DMS79 (cell line): ENCODE measurements at regions not wholly inside any gene's neighbourhood (a gene's known extent, or its start where the extent isn't known, plus 50 kb on each side); places are given as distances from the start of the nearest gene placed in this dataset.

Experiments used
- DNase-seq: peaks from one replicate; lab custom pipeline; 2025; lab: John Stamatoyannopoulos, UW

DNA sequence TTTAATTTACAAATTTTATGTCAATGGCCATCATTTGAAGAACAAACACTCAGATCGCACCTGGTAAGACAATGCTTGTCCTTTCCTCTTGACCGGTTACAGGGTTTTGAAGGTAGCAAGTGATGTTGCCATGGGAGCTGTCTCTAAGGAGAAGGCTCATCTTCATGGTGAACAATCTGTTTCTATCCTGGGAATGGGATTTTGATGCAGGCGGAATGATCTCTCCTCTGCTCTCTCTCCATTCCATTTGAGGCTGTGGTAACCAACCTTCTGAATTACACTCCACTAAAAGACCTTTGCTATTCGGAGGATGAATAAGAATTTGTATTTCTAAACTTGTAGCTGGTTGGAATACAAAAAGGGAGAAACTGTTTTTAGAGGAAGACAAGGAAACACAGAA, 57.9 kb upstream of the SLC5A9 start:
- no peak for DNase-seq

- DNase-seq: no peak
These were observed 61.9 kb upstream of the SLC5A9 start for GRCh38 chr1:48160486-48161132.

- DNase-seq: no peak
These were observed 83.2 kb upstream of the SLC5A9 start for GRCh38 chr1:48139275-48139674.

DNA sequence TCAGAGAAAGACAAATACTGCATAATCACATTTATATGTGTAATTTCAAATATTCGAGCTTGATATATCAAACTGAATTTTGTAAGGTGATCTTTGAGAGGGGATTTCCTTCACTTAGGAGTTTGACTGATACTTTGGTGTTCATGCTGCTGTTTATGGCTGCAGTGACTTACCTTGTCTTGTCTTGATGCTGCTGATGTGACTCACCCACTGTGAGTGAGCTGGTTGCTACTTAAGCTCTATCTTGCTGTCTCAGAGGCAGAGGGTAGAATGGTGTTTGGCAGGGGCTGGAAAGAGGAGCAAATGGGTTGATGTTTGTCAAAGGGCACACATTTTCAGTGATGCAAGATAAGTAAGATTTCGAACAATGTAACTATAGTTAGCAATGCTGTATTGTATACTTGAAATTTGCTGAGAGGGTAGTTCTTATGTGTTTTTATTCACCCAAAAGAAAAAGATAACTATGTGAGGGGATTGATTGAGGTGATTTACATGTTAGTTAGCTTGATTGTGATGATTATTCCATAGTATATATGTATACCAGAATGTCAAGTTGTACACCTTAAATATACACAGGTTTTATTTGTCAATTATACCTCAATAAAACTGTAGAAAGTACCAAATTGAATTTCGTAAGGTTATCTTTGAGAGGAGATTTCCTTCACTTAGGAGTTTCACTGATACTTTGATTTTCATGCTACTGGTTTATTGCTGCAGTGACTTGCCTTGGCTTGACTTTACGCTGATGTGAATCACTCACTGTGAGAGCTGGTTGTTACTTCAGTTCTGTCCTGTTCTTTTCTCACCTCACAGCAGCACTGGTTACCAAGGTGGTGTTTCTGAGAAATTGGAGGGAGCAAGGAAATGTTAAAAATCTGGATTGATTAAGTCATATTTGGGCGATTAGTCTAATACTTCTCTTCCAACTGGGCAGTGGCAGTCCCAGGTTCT, 94.5 kb upstream of the SLC5A9 start:
- DNase-seq: no peak

DNA sequence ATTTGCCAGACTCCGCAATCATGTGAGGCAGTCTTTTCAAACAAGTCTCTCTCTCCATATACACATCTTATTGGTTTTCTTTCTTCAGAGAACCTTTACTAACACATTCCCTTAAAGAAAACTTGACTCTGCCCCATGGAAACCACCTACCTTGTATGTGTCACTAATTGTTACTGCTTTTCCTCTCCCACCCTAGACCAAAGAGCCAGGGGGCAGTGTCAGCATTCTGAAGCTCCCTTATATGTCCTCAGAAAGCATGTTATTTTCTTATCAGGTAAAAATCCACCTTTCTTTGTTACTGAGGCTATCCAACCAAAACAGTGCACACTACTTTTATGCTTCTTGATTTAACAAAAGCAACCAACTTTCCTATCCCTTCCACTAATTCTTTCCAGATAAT, 98.9 kb upstream of the SLC5A9 start:
- no peak for DNase-seq

DNA sequence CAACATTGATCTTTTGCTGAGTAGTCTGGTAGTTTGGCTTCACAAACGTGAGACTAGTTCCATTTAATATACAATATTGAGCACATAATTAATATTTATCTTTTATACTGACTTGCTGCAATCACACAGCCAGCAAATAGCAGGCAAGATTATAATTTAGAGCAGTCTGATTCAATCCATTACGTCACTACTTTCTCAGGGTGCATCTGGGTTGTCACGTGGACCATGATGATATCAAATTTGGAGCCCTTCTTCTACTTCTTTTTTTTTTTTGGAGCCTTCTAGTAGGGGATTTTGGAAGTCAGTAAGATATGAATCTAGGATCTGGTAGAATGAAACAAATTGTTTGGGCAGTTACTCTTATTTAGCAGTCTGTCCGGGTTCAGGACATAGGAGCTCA, 100.6 kb upstream of the SLC5A9 start:
- no peak for DNase-seq

- DNase-seq: no peak
These were observed 101.9 kb upstream of the SLC5A9 start for GRCh38 chr1:48120621-48121020.

- DNase-seq: no peak
These were observed 106.7 kb upstream of the SLC5A9 start for GRCh38 chr1:48115835-48116234.

DNA sequence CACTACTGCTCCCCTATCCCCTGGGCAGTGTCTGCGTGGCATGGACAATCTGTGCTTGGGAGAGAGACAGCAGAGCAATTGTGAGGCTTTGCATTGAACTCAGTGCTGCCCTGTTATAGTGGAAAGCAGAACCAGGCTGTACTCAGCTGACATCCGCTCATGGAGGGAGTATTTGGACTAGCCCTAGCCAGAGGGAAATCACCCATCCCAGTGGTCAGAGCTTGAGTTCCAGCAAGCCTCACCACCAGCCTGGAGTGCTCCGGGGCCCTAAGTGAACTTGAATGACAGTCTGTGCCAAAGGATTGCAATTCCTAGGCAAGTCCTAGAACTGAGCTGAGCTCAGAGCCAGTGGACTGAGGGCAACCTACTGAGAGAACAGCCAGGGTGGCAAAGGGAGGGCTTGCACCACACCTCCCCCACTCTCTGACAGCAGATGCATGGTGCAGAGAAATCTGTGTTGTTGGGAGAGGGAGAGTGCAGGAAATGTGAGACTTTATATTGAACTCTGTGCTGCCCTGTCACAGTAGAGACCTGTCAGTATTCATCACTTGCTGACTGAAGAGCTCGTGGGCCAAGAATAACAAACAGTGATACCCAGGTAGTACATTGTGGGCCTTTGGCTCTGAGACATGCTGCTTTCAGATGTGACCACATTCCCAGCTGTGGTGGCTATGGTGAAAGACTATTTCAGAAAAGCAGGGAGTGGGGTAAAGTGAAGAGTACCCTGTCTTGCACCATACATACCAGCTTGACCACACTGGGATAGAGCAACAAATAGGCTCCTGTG, 107.7 kb upstream of the SLC5A9 start:
- no peak for DNase-seq

DNA sequence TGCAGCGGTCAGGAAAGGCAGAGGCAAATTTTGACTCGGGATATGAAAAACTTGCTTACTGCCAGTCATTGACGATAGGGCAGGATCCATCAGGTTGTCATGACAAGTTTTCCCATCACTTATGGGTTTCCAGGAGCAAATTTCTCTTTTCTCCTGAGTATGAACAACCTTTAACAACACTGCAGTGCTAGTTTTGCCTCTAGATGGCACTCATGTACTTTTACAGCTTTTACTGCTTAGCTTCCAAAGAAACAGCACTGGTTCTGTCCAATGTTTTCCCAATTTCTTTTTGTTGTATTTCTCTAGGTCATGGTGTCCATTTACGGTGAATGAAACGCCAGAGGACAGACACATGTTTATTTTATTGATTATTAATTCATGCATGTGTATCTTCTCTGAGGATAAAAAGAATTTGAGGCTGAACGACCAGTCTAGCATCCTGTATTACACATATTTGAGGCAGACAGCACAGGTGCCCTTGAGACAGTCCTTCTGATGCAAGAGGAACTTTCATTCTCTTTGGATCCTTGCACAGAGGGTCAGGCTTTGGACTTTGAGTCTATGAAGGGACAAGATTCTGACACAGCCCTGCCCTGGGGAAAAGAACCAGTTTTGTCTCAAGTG, 112.3 kb upstream of the TRABD2B start:
- DNase-seq: peak; percentile 42

GRCh38 chr1:48107516-48107915, 110.3 kb upstream of the TRABD2B start:
- DNase-seq: no peak

- no peak for DNase-seq
These were observed 108.9 kb upstream of the TRABD2B start for GRCh38 chr1:48106049-48106448.

- DNase-seq: no peak
These were observed 108.0 kb upstream of the TRABD2B start for GRCh38 chr1:48105165-48105564.

GRCh38 chr1:48103495-48103894, 106.3 kb upstream of the TRABD2B start:
- no peak for DNase-seq

GRCh38 chr1:48102766-48103165, 105.6 kb upstream of the TRABD2B start:
- no peak for DNase-seq

DNA sequence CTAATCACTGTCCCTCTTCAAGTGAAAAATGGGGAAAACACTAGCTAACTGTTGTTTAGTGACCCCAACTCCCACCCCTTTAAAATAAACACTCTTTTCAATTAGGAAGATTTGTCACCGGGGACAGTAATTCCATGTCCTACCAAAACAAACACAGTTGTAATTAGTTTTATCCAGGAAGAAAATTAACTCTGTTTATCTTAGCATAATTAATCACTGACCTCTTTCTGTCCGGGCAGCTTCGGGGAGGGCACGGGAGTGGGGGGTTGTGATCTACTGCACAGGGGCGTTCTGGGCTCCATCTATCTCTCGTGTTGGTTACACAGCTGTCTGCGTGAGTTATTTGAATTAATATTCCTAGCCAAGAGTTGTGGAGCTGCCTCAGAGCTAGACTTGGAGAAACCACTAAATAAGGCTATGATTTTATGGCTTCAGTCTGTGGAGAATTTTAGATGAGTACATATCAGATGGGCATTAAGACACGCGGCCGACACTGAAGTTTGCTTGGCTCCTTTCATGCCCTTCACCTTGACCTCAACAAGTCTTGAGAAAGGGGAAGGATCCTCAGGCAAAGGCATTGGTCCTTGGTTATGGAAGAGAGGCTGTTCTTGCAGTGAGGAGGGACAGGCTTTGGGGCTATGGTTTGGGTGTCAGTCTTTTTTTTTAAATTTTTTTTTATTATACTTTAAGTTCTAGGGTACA, 102.0 kb upstream of the TRABD2B start:
- no peak for DNase-seq

DNA sequence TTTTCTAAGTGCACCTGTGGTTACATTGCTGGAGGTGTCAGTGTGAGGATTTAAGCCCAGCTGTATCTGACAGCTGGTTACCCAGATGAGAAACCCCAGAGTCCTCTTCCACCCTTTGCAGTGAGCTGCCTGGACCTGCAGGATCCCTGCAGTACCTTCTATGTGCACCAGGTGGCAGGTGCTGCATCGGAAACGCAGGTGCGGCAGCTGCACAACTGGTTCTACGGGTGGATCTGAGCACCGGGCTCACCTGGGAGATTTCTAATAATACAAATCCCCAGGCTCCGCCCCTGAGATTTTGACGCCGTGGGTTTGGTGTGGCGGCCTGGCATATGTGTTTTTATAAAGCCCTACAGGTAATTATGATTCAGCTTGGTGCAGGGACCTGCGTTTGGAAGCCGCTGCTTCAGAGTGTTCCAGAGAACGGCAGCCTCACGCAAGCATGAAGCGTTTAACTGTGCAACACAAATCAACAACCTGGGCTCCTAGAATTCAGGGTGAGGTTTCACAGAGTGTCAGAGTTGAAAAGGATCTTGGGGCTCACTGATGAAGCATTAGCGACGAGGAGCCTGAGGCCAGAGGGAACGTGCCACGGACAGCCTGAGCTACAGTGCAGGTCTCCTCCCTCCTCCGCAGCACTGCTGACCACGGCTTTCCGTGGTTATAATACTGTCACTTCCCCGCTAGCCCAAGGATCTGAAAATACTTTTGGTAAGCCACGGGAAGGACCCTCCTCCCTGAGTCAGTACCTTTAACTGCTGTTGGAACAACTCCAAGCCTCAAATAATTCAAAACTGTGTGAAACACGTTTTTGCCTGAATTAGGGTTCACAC, 96.7 kb upstream of the TRABD2B start:
- DNase-seq: peak; percentile 41

GRCh38 chr1:48093147-48093546, 96.0 kb upstream of the TRABD2B start:
- no peak for DNase-seq

DNA sequence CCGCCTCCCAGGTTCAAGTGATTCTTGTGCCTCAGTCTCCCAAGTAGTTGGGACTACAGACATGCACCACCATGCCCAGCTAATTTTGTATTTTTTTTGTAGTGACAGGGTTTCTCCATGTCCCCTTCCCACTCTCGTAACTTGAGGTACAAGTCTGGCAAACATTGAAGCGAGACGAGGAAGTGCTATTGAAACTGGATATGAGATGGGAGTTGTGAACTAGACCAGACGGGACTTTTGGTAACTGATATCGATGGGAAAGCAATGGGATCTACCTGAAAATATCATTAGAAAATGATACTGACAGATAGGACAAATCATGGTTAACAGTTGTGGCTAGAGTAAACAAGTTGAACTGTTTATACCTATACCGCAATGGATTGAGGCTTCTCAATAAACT, 95.2 kb upstream of the TRABD2B start:
- DNase-seq: no peak

- DNase-seq: no peak
These were observed 92.2 kb upstream of the TRABD2B start for GRCh38 chr1:48089356-48089891.
